ENCODE measurements at regions not wholly inside any gene's neighbourhood (a gene's known extent, or its start where the extent isn't known, plus 50 kb on each side); places are given as distances from the start of the nearest gene placed in this dataset.

GRCh38 chr4:25538430-25538829 lies 117.2 kb upstream of the SLC34A2 start:
- H3K9me3 Mint-ChIP-seq: no peaks in the 10 kb centered on the region
- no peak overlapping the region for H3K27ac Mint-ChIP-seq
- no peak for DNase-seq
- no peak overlapping the region for H3K4me3 Mint-ChIP-seq
- H3K36me3 Mint-ChIP-seq (ENCODE audit: low read depth): no peaks in the 10 kb centered on the region
- no peak for ATAC-seq
- no peaks in the 10 kb centered on the region for H3K4me1 Mint-ChIP-seq
- H3K27me3 Mint-ChIP-seq: peaks cover 3% of the 10 kb centered on the region

- no peak for ATAC-seq
- Mint-ChIP-seq H3K4me1 (no peaks in the 10 kb centered on the region), H3K27ac (no peak overlapping the region), H3K9me3 (no peaks in the 10 kb centered on the region), H3K36me3 (ENCODE audit: low read depth) (no peaks in the 10 kb centered on the region), H3K4me3 (no peak overlapping the region), H3K27me3 (peaks cover 3% of the 10 kb centered on the region)
- DNase-seq: no peak
These were observed 116.4 kb upstream of the SLC34A2 start for GRCh38 chr4:25539241-25539640.

DNA sequence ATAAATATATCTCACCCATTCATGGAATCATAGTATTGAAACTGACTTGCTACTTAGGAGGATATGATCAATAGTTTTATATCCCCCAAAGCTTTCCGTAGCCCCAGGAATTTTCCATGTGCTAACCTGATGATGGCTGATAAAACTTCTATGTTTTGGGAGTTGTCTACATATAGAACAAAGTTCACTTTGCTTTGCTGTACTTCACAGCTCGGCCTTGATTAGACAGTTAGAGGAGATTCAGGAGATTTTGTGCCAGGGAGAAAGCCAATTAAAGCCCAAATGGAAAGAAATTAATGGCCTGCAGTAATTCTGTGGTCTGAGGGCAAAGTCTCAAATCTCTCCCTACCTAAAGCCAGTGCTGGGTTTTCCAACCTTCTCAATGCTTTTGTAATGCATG lies 114.9 kb upstream of the SLC34A2 start:
- no peaks in the 10 kb centered on the region for H3K4me1 Mint-ChIP-seq
- no peaks in the 10 kb centered on the region for H3K9me3 Mint-ChIP-seq
- H3K4me3 Mint-ChIP-seq: no peak overlapping the region
- no peaks in the 10 kb centered on the region for H3K36me3 Mint-ChIP-seq (ENCODE audit: low read depth)
- DNase-seq: no peak
- no peaks in the 10 kb centered on the region for H3K27me3 Mint-ChIP-seq
- H3K27ac Mint-ChIP-seq: no peak overlapping the region
- ATAC-seq: no peak

DNA sequence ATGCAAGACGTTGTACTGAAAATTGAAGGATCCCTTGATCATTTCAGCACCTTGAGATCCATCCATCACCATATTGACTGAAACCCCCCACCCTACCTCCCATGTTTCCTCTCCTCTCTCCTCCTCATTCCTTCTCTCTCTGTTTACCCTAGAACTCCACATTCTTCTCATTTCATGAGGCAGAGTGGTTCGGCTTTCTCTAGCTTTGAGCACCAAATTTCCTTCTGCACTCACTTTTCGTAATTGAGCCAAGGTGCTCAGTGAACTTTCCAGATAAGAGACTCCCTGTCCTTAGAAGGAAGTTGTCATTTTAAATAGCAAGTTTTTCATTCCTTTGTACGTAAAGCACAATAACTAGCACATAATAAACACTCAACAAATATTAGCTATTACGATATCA lies 108.3 kb upstream of the SLC34A2 start:
- Mint-ChIP-seq H3K36me3 (ENCODE audit: low read depth) (no peaks in the 10 kb centered on the region), H3K27ac (no peak overlapping the region), H3K4me1 (no peaks in the 10 kb centered on the region), H3K27me3 (peaks cover 3% of the 10 kb centered on the region), H3K9me3 (no peaks in the 10 kb centered on the region), H3K4me3 (no peak overlapping the region)
- ATAC-seq (no peak), DNase-seq (no peak)

GRCh38 chr4:25549413-25549812 lies 106.2 kb upstream of the SLC34A2 start:
- ATAC-seq (no peak), DNase-seq (no peak)
- no peaks in the 10 kb centered on the region for H3K4me1 Mint-ChIP-seq
- H3K9me3 Mint-ChIP-seq: no peaks in the 10 kb centered on the region
- no peak overlapping the region for H3K27ac Mint-ChIP-seq
- H3K27me3 Mint-ChIP-seq: peaks cover 3% of the 10 kb centered on the region
- no peaks in the 10 kb centered on the region for H3K36me3 Mint-ChIP-seq (ENCODE audit: low read depth)
- no peak overlapping the region for H3K4me3 Mint-ChIP-seq

- Mint-ChIP-seq H3K27ac (no peak overlapping the region), H3K36me3 (ENCODE audit: low read depth) (no peaks in the 10 kb centered on the region), H3K27me3 (peaks cover 4% of the 10 kb centered on the region), H3K9me3 (no peaks in the 10 kb centered on the region), H3K4me1 (no peaks in the 10 kb centered on the region), H3K4me3 (no peak overlapping the region)
- DNase-seq (no peak), ATAC-seq (no peak)
These were observed 105.1 kb upstream of the SLC34A2 start for GRCh38 chr4:25550376-25551030.

DNA sequence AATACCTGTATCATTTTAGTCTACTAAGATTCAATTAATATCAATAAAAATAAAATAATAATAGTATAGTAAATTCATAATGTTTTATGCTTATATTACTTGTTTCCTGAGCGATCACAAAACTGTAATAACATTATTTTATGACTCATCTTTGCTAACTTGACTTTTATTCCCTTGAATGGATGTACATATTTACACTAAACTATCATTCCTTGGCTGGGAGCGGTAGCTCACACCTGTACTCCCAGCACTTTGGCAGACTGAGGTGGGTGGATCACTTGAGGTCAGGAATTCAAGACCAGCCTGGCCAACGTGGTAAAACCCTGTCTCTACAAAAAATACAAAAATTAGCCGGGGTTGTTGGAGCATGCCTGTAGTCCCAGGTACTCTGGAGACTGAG lies 104.0 kb upstream of the SLC34A2 start:
- DNase-seq: no peak
- Mint-ChIP-seq H3K9me3 (no peaks in the 10 kb centered on the region), H3K4me1 (no peaks in the 10 kb centered on the region), H3K36me3 (ENCODE audit: low read depth) (no peaks in the 10 kb centered on the region), H3K4me3 (no peak overlapping the region), H3K27me3 (peaks cover 6% of the 10 kb centered on the region), H3K27ac (no peak overlapping the region)
- no peak for ATAC-seq

- Mint-ChIP-seq H3K4me3 (no peak overlapping the region), H3K27ac (no peak overlapping the region)
- no peak for ATAC-seq
These were observed 102.9 kb upstream of the SLC34A2 start for GRCh38 chr4:25552580-25553271.

DNA sequence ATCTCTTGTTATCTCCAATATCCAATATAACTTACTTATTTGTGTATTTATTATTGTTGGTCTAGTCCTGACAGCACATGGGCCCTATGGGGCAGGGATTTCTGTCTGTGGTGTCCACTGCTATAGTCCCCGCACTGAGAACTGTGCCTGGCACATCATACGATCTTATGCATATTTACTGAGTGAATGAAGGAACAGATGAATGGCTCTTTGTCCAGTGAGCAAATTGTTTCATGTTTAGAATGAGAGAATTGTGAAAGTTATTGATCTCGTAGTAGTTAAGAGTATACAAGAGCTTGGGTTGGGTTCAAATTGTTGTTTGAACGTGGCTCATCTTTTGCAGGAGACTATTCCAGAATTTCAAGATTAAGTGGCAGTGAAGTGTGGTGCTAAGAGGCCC lies 96.1 kb upstream of the SLC34A2 start:
- Mint-ChIP-seq H3K9me3 (no peaks in the 10 kb centered on the region), H3K4me1 (no peaks in the 10 kb centered on the region), H3K4me3 (no peak overlapping the region), H3K27me3 (peaks cover 3% of the 10 kb centered on the region), H3K27ac (no peak overlapping the region), H3K36me3 (ENCODE audit: low read depth) (no peaks in the 10 kb centered on the region)
- DNase-seq: no peak
- no peak for ATAC-seq

More at GRCh38 chr4:25552580-25553271, 102.9 kb upstream of the SLC34A2 start:
- DNase-seq: no peak
- Mint-ChIP-seq H3K27me3 (peaks cover 3% of the 10 kb centered on the region), H3K36me3 (ENCODE audit: low read depth) (no peaks in the 10 kb centered on the region), H3K4me1 (no peaks in the 10 kb centered on the region), H3K9me3 (no peaks in the 10 kb centered on the region)

- ATAC-seq (no peak), DNase-seq (no peak)
- Mint-ChIP-seq H3K9me3 (no peaks in the 10 kb centered on the region), H3K4me1 (no peaks in the 10 kb centered on the region), H3K4me3 (no peak overlapping the region), H3K36me3 (ENCODE audit: low read depth) (no peaks in the 10 kb centered on the region), H3K27me3 (peaks cover 1% of the 10 kb centered on the region), H3K27ac (no peak overlapping the region)
These were observed 95.0 kb upstream of the SLC34A2 start for GRCh38 chr4:25560605-25561004.

- DNase-seq (no peak), ATAC-seq (no peak)
- H3K36me3 Mint-ChIP-seq (ENCODE audit: low read depth): no peaks in the 10 kb centered on the region
- no peak overlapping the region for H3K4me3 Mint-ChIP-seq
- no peaks in the 10 kb centered on the region for H3K4me1 Mint-ChIP-seq
- no peaks in the 10 kb centered on the region for H3K9me3 Mint-ChIP-seq
- no peak overlapping the region for H3K27ac Mint-ChIP-seq
- no peaks in the 10 kb centered on the region for H3K27me3 Mint-ChIP-seq
These were observed 92.5 kb upstream of the SLC34A2 start for GRCh38 chr4:25563071-25563564.

DNA sequence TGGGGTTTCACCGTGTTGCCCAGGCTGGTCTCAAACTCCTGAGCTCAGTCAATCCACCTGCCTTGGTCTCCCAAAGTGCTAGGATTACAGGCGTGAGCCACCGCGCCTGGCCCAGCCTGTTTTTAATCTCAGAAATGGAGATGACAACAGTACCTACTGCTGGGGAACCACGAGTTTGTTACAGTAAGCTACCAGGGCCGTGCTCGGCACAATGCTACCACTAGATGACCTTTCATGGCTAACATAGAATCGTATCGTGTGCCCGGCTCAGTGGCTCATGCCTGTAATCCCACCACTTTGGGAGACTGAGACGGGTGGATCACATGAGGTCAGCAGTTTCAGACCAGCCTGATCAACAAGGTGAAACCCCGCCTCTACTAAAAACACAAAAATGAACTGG lies 90.8 kb upstream of the SLC34A2 start:
- no peaks in the 10 kb centered on the region for H3K27me3 Mint-ChIP-seq
- no peaks in the 10 kb centered on the region for H3K36me3 Mint-ChIP-seq (ENCODE audit: low read depth)
- H3K9me3 Mint-ChIP-seq: no peaks in the 10 kb centered on the region
- ATAC-seq (no peak), DNase-seq (no peak)
- H3K27ac Mint-ChIP-seq: no peak overlapping the region
- no peak overlapping the region for H3K4me3 Mint-ChIP-seq
- no peaks in the 10 kb centered on the region for H3K4me1 Mint-ChIP-seq

- no peak overlapping the region for H3K4me3 Mint-ChIP-seq
- no peaks in the 10 kb centered on the region for H3K36me3 Mint-ChIP-seq (ENCODE audit: low read depth)
- H3K4me1 Mint-ChIP-seq: no peaks in the 10 kb centered on the region
- H3K9me3 Mint-ChIP-seq: no peaks in the 10 kb centered on the region
- no peaks in the 10 kb centered on the region for H3K27me3 Mint-ChIP-seq
- DNase-seq: no peak
- no peak for ATAC-seq
- no peak overlapping the region for H3K27ac Mint-ChIP-seq
These were observed 88.4 kb upstream of the SLC34A2 start for GRCh38 chr4:25567253-25567652.

DNA sequence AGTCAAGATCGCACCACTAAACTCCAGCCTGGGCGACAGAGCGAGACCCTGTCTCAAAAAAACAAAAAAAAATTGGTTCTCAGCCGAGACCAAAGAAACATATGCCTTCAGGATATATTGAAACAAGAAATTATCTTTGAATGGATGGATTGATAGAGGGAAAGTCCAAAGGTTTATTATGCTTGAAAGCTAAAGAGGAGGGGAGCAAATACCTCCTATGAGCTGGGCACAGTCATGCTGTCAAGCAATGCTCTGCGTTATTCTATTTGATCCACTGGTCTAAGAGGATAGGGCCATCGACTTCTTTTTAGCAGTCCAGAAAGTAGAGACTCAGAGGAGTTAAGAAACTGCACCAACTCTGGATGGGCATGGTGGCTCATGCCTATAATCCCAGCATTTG lies 85.9 kb upstream of the SLC34A2 start:
- ATAC-seq: no peak

GRCh38 chr4:25575611-25576010 lies 80.0 kb upstream of the SLC34A2 start:
- Mint-ChIP-seq H3K27ac (no peak overlapping the region), H3K4me3 (no peak overlapping the region), H3K4me1 (no peaks in the 10 kb centered on the region), H3K36me3 (ENCODE audit: low read depth) (no peaks in the 10 kb centered on the region), H3K9me3 (no peaks in the 10 kb centered on the region), H3K27me3 (no peaks in the 10 kb centered on the region)
- ATAC-seq (no peak), DNase-seq (no peak)

More for the DNA sequence above, 85.9 kb upstream of the SLC34A2 start:
- no peak overlapping the region for H3K4me3 Mint-ChIP-seq
- H3K4me1 Mint-ChIP-seq: no peaks in the 10 kb centered on the region
- H3K27me3 Mint-ChIP-seq: no peaks in the 10 kb centered on the region
- DNase-seq: no peak
- H3K27ac Mint-ChIP-seq: no peak overlapping the region
- no peaks in the 10 kb centered on the region for H3K9me3 Mint-ChIP-seq
- H3K36me3 Mint-ChIP-seq (ENCODE audit: low read depth): no peaks in the 10 kb centered on the region
